Cardiac muscle cell (in vitro differentiated cells and primary cell): ENCODE measurements at regions not wholly inside any gene's neighbourhood (a gene's known extent, or its start where the extent isn't known, plus 50 kb on each side); places are given as distances from the start of the nearest gene placed in this dataset.

ENCODE experiments used
- DNase-seq, 2 donors: peaks; one replicate each; pipeline versions ENCODE4 v3.0.0 to v3.0.0-alpha.2; 2010 to 2017; ENCODE audit warnings: low read depth in 1 of 2, low spot score in 1 of 2
- H3K27ac ChIP-seq: fragments of 200-600 bp; sonication (generic); 2 replicates; pipeline ENCODE4 v1.5.1; 2016
- H3K27me3 ChIP-seq: fragments of 200-600 bp; sonication (generic); 2 replicates; pipeline ENCODE4 v1.6.0; 2016; ENCODE audit warnings: control low read depth
- H3K36me3 ChIP-seq: fragments of 200-600 bp; sonication (generic); 2 replicates; pipeline ENCODE4 v1.5.1; 2016; ENCODE audit warnings: control low read depth
- H3K4me1 ChIP-seq: fragments of 200-600 bp; sonication (generic); 2 replicates; pipeline ENCODE4 v1.8.1; 2017; ENCODE audit warnings: low read depth, mild to moderate bottlenecking, mixed run types
- H3K4me3 ChIP-seq: fragments of 200-600 bp; sonication (generic); 2 replicates; pipeline ENCODE4 v1.5.1; 2016; ENCODE audit warnings: mild to moderate bottlenecking
- H3K9me3 ChIP-seq: fragments of 200-600 bp; sonication (generic); 2 replicates; pipeline ENCODE4 v1.5.1; 2017; ENCODE audit warnings: low read depth, mild to moderate bottlenecking, control low read depth
- TF ChIP-seq, protein P1 (sequence below): IDR thresholded peaks from 2 replicates; pipeline ENCODE4 v1.5.1; 2012; ENCODE audit warnings: low read depth, mild to moderate bottlenecking, low read length

DNA sequence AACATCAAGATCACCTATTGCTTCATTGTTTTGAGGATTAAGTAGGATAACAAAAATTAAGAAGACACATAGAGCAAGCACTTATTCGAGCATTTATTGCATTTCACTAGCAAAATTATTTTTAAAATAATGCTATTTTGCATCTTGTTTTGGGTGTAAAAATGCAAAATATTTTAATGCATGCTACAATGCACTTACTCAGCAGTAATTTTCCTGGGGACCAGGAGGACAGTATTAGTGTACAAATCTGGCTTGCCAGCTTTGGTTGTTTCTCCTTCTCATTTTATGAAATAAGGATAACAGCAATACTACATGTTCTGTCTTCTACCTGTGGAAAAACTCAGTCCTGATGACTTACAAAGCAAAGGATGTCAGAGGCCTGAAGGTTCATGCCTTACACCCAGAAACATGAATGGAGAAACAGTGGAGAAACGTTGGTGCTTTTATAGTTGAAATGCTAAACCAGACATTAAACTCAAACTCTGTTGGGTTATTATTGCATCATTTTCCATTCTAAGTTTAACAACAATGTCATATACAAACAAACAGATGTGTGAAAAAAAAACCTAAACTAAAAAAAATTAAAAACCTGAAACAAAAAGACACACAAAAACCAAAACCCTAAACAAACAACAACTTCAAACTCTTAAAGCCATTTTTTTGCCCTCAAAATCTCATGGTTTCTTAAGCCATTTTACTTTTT lies 50.2 kb upstream of the ATXN1 start:
- no peak for DNase-seq
- Histone ChIP-seq H3K9me3 (no peaks in the 10 kb centered on the region), H3K4me3 (no peak overlapping the region), H3K27ac (no peak overlapping the region), H3K4me1 (no peaks in the 10 kb centered on the region), H3K36me3 (no peaks in the 10 kb centered on the region), H3K27me3 (no peaks in the 10 kb centered on the region)
- TF ChIP-seq, protein P1, sequence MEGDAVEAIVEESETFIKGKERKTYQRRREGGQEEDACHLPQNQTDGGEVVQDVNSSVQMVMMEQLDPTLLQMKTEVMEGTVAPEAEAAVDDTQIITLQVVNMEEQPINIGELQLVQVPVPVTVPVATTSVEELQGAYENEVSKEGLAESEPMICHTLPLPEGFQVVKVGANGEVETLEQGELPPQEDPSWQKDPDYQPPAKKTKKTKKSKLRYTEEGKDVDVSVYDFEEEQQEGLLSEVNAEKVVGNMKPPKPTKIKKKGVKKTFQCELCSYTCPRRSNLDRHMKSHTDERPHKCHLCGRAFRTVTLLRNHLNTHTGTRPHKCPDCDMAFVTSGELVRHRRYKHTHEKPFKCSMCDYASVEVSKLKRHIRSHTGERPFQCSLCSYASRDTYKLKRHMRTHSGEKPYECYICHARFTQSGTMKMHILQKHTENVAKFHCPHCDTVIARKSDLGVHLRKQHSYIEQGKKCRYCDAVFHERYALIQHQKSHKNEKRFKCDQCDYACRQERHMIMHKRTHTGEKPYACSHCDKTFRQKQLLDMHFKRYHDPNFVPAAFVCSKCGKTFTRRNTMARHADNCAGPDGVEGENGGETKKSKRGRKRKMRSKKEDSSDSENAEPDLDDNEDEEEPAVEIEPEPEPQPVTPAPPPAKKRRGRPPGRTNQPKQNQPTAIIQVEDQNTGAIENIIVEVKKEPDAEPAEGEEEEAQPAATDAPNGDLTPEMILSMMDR, result no peak
